HEK293 (cell line): ENCODE measurements at regions not wholly inside any gene's neighbourhood (a gene's known extent, or its start where the extent isn't known, plus 50 kb on each side); places are given as distances from the start of the nearest gene placed in this dataset.

Experiments used
- CTCF ChIA-PET: fragments of 350-600 bp; formaldehyde crosslinking; extraction: SDS; loops from one replicate; lab custom pipeline; 2021; ENCODE audit warnings: antibody characterized with exemption; lab: Yijun Ruan, JAX
- POLR2A ChIA-PET: fragments of 300-600 bp; formaldehyde crosslinking; extraction: SDS; loops from one replicate; lab custom pipeline; 2020; ENCODE audit warnings: antibody characterized with exemption, inconsistent platforms; lab: Yijun Ruan, JAX
- H3K27ac ChIP-seq: fragments of 200-500 bp; sonication (Bioruptor generic); 2 replicates; pipeline ENCODE4 v1.5.1; 2014; ENCODE audit warnings: low read depth, low read length, control low read depth, inconsistent platforms; ENCODE audit errors: extremely low read depth
- H3K36me3 ChIP-seq, 2 experiments: fragments of 200-500 bp in 1 of 2; sonication (Bioruptor generic) in 1 of 2; 1 replicate in 1 of 2; 2 replicates in 1 of 2; pipeline ENCODE4 v1.5.1; 2014 to 2017; ENCODE audit warnings: inconsistent platforms in 2 of 2, low read length in 2 of 2; ENCODE audit not compliant: control insufficient read depth in 2 of 2, insufficient read depth in 1 of 2
- H3K4me1 ChIP-seq: fragments of 200-500 bp; sonication (Bioruptor generic); 2 replicates; pipeline ENCODE4 v1.5.1; 2014; ENCODE audit warnings: mild to moderate bottlenecking, low read length, inconsistent platforms; ENCODE audit not compliant: control insufficient read depth, insufficient read depth
- H3K4me3 ChIP-seq: 2 replicates; pipeline ENCODE4 v1.5.1; 2011; ENCODE audit warnings: low read depth, mild to moderate bottlenecking, control low read depth, low read length, moderate library complexity
- H3K9me3 ChIP-seq: fragments of 200-500 bp; sonication (Bioruptor generic); 2 replicates; pipeline ENCODE4 v1.5.1; 2014; ENCODE audit warnings: low read depth, low read length, inconsistent platforms; ENCODE audit not compliant: control insufficient read depth, insufficient read depth
- GLI2 ChIP-seq: fragments of 450-650 bp; formaldehyde crosslinking; IDR thresholded peaks from 2 replicates; pipeline ENCODE4; 2017; ENCODE audit warnings: missing biosample characterization, missing genetic modification characterization, low read depth, borderline replicate concordance
- GLI4 ChIP-seq: fragments of 450-650 bp; formaldehyde crosslinking; IDR thresholded peaks from 2 replicates; pipeline ENCODE4 v1.5.1; 2016; ENCODE audit warnings: missing biosample characterization, missing genetic modification characterization
- HOXD13 ChIP-seq: sonication (generic); formaldehyde crosslinking; IDR thresholded peaks from 2 replicates; pipeline ENCODE4 v1.8.0; 2022; ENCODE audit warnings: missing genetic modification reagents, borderline replicate concordance
- KLF8 ChIP-seq: fragments of 450-650 bp; formaldehyde crosslinking; IDR thresholded peaks from 2 replicates; pipeline ENCODE4 v1.5.1; 2016; ENCODE audit warnings: missing biosample characterization, missing genetic modification characterization
- MYNN ChIP-seq: fragments of 450-650 bp; formaldehyde crosslinking; IDR thresholded peaks from 2 replicates; pipeline ENCODE4 v1.5.1; 2016; ENCODE audit warnings: missing biosample characterization, missing genetic modification characterization, borderline replicate concordance
- SETDB1 ChIP-seq: IDR thresholded peaks from one replicate; pipeline ENCODE4 v1.6.1; 2017; ENCODE audit warnings: mild to moderate bottlenecking, low read length, moderate library complexity, mixed read lengths; ENCODE audit not compliant: insufficient read length
- TRIM28 ChIP-seq: IDR thresholded peaks from 2 replicates; pipeline ENCODE4 v1.6.1; 2011; ENCODE audit warnings: low read length, control low read depth, borderline replicate concordance
- ZBTB1 ChIP-seq: fragments of 450-650 bp; formaldehyde crosslinking; IDR thresholded peaks from 2 replicates; pipeline ENCODE4 v1.5.1; 2016; ENCODE audit warnings: missing biosample characterization, missing genetic modification characterization
- ZBTB8A ChIP-seq: fragments of 450-650 bp; formaldehyde crosslinking; IDR thresholded peaks from 2 replicates; pipeline ENCODE4 v1.5.1; 2016; ENCODE audit warnings: missing biosample characterization, missing genetic modification characterization
- ZFHX2 ChIP-seq: fragments of 450-650 bp; formaldehyde crosslinking; conservative IDR thresholded peaks from 2 replicates; pipeline ENCODE4 v1.5.1; 2016; ENCODE audit warnings: missing biosample characterization, missing genetic modification characterization
- ZNF132 ChIP-seq: fragments of 450-650 bp; formaldehyde crosslinking; IDR thresholded peaks from 2 replicates; pipeline ENCODE4 v1.5.1; 2017; ENCODE audit warnings: missing biosample characterization, missing genetic modification characterization, borderline replicate concordance
- ZNF426 ChIP-seq: fragments of 450-650 bp; formaldehyde crosslinking; IDR thresholded peaks from 2 replicates; pipeline ENCODE4 v1.5.1; 2017; ENCODE audit warnings: missing biosample characterization, missing genetic modification characterization, mild to moderate bottlenecking, inconsistent platforms, moderate library complexity
- ZNF433 ChIP-seq: fragments of 450-650 bp; formaldehyde crosslinking; IDR thresholded peaks from 2 replicates; pipeline ENCODE4 v1.5.1; 2016; ENCODE audit warnings: missing biosample characterization, missing genetic modification characterization, low read depth
- ZNF521 ChIP-seq: fragments of 450-650 bp; formaldehyde crosslinking; IDR thresholded peaks from 2 replicates; pipeline ENCODE4 v1.5.1; 2017; ENCODE audit warnings: missing biosample characterization, mild to moderate bottlenecking, missing genetic modification characterization
- ZNF610 ChIP-seq: fragments of 450-650 bp; formaldehyde crosslinking; IDR thresholded peaks from 2 replicates; pipeline ENCODE4 v1.5.1; 2016; ENCODE audit warnings: missing biosample characterization, missing genetic modification characterization, borderline replicate concordance
- ZNF626 ChIP-seq: fragments of 450-650 bp; sonication (Bioruptor Pico); formaldehyde crosslinking; IDR thresholded peaks from 2 replicates; pipeline ENCODE4 v1.5.1; 2018; ENCODE audit warnings: missing biosample characterization, missing genetic modification characterization, inconsistent platforms
- ZNF707 ChIP-seq: fragments of 450-650 bp; formaldehyde crosslinking; IDR thresholded peaks from 2 replicates; pipeline ENCODE4 v1.5.1; 2016; ENCODE audit warnings: missing biosample characterization, missing genetic modification characterization
- ZNF776 ChIP-seq: fragments of 450-650 bp; formaldehyde crosslinking; IDR thresholded peaks from 2 replicates; pipeline ENCODE4 v1.5.0; 2017; ENCODE audit warnings: missing biosample characterization, missing genetic modification characterization, borderline replicate concordance
- TF ChIP-seq, protein P1 (sequence below): fragments of 450-650 bp; formaldehyde crosslinking; IDR thresholded peaks from 2 replicates; pipeline ENCODE4 v1.5.1; 2016; ENCODE audit warnings: missing biosample characterization, missing genetic modification characterization, low read depth
- TF ChIP-seq, protein P2 (sequence below): fragments of 450-650 bp; formaldehyde crosslinking; IDR thresholded peaks from 2 replicates; pipeline ENCODE4 v1.5.1; 2016; ENCODE audit warnings: missing biosample characterization, missing genetic modification characterization
- TF ChIP-seq, protein P3 (sequence below): fragments of 450-650 bp; formaldehyde crosslinking; IDR thresholded peaks from 2 replicates; pipeline ENCODE4 v1.5.1; 2016; ENCODE audit warnings: missing biosample characterization, missing genetic modification characterization
- TF ChIP-seq, protein P4 (sequence below): fragments of 450-650 bp; IDR thresholded peaks from 2 replicates; pipeline ENCODE4 v1.5.1; 2018; ENCODE audit warnings: missing biosample characterization, mild to moderate bottlenecking, missing genetic modification characterization
- TF ChIP-seq, protein P5 (sequence below): fragments of 450-650 bp; IDR thresholded peaks from 2 replicates; pipeline ENCODE4 v1.5.1; 2018; ENCODE audit warnings: missing biosample characterization, missing genetic modification characterization
- TF ChIP-seq, protein P6 (sequence below): fragments of 450-650 bp; formaldehyde crosslinking; IDR thresholded peaks from 2 replicates; pipeline ENCODE4 v1.5.1; 2016; ENCODE audit warnings: missing biosample characterization, missing genetic modification characterization

DNA sequence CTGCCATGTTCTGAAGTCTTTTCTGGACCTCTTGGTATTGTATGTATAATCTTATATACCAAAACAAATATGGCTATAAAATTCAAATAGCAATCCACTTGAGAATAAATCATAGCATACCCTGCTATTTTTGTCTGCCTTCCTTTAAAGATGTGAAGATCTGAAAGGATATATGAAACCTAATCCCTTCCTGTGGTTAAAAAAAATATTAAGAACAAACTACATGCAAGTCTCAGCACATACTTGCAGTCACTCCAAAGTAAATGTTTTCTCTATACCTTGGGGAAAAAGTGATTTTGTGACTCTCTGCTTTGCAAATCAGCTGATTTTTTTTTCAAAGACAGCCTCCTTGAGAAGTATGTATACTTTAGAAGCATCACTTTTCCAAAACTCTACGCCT is 322.9 kb downstream of the ANKRD50 start:
- TF ChIP-seq KLF8 (tag by site-specific recombination) (no peak), GLI2 (tag by site-specific recombination) (no peak), ZNF132 (tag by site-specific recombination) (no peak), ZBTB8A (tag by site-specific recombination) (no peak), ZNF521 (tag by site-specific recombination) (no peak), TRIM28 (no peak), ZNF707 (tag by site-specific recombination) (no peak), ZNF426 (tag by site-specific recombination) (no peak), GLI4 (tag by site-specific recombination) (no peak), MYNN (no peak), ZBTB1 (tag by site-specific recombination) (no peak)
- TF ChIP-seq, protein P1, sequence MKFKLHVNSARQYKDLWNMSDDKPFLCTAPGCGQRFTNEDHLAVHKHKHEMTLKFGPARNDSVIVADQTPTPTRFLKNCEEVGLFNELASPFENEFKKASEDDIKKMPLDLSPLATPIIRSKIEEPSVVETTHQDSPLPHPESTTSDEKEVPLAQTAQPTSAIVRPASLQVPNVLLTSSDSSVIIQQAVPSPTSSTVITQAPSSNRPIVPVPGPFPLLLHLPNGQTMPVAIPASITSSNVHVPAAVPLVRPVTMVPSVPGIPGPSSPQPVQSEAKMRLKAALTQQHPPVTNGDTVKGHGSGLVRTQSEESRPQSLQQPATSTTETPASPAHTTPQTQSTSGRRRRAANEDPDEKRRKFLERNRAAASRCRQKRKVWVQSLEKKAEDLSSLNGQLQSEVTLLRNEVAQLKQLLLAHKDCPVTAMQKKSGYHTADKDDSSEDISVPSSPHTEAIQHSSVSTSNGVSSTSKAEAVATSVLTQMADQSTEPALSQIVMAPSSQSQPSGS (tag by site-specific recombination), result no peak
- TF ChIP-seq, protein P2, sequence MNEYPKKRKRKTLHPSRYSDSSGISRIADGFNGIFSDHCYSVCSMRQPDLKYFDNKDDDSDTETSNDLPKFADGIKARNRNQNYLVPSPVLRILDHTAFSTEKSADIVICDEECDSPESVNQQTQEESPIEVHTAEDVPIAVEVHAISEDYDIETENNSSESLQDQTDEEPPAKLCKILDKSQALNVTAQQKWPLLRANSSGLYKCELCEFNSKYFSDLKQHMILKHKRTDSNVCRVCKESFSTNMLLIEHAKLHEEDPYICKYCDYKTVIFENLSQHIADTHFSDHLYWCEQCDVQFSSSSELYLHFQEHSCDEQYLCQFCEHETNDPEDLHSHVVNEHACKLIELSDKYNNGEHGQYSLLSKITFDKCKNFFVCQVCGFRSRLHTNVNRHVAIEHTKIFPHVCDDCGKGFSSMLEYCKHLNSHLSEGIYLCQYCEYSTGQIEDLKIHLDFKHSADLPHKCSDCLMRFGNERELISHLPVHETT, result no peak
- TF ChIP-seq, protein P3, sequence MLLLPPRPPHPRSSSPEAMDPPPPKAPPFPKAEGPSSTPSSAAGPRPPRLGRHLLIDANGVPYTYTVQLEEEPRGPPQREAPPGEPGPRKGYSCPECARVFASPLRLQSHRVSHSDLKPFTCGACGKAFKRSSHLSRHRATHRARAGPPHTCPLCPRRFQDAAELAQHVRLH (tag by site-specific recombination), result no peak
- ChIA-PET POLR2A (no interaction called here), CTCF (no interaction called here)
- Histone ChIP-seq H3K4me3 (no peak overlapping the region), H3K27ac (no peak overlapping the region), H3K4me1 (0 out of 2 replicates have a peak, but pooled peaks cover 5% of the 10 kb centered on the region), H3K36me3 (no peaks in the 10 kb centered on the region), H3K9me3 (no peaks in the 10 kb centered on the region)

DNA sequence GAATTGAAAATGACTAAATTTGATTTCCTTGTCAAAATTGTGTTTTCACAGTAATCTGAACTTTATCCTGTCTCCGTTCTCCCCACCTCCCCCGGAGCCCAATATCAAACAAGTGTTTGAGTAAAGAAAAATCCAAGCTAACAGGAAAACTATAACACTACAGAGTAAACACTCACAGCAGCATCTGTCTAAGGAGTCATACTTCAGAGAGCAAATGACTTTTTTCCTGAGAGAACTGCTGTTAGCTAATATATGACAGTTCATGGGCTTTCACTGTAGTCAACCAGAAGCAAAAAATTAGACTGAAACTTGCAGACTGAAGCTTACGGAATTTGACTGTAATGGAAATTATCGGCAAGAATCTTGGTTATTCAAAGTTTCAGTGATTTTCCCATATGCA is 321.7 kb downstream of the ANKRD50 start:
- POLR2A ChIA-PET, result no interaction called here
- TF ChIP-seq ZNF426 (tag by site-specific recombination) (no peak), ZFHX2 (tag by site-specific recombination) (no peak), ZNF433 (no peak), HOXD13 (no peak), ZNF610 (tag by site-specific recombination) (no peak), SETDB1 (no peak), ZNF626 (no peak), ZNF776 (tag by site-specific recombination) (no peak)
- TF ChIP-seq, protein P4, sequence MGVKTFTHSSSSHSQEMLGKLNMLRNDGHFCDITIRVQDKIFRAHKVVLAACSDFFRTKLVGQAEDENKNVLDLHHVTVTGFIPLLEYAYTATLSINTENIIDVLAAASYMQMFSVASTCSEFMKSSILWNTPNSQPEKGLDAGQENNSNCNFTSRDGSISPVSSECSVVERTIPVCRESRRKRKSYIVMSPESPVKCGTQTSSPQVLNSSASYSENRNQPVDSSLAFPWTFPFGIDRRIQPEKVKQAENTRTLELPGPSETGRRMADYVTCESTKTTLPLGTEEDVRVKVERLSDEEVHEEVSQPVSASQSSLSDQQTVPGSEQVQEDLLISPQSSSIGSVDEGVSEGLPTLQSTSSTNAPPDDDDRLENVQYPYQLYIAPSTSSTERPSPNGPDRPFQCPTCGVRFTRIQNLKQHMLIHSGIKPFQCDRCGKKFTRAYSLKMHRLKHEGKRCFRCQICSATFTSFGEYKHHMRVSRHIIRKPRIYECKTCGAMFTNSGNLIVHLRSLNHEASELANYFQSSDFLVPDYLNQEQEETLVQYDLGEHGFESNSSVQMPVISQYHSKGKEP (tag by site-specific recombination), result no peak
- TF ChIP-seq, protein P5, sequence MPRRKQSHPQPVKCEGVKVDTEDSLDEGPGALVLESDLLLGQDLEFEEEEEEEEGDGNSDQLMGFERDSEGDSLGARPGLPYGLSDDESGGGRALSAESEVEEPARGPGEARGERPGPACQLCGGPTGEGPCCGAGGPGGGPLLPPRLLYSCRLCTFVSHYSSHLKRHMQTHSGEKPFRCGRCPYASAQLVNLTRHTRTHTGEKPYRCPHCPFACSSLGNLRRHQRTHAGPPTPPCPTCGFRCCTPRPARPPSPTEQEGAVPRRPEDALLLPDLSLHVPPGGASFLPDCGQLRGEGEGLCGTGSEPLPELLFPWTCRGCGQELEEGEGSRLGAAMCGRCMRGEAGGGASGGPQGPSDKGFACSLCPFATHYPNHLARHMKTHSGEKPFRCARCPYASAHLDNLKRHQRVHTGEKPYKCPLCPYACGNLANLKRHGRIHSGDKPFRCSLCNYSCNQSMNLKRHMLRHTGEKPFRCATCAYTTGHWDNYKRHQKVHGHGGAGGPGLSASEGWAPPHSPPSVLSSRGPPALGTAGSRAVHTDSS (tag by site-specific recombination), result no peak
- TF ChIP-seq, protein P6, sequence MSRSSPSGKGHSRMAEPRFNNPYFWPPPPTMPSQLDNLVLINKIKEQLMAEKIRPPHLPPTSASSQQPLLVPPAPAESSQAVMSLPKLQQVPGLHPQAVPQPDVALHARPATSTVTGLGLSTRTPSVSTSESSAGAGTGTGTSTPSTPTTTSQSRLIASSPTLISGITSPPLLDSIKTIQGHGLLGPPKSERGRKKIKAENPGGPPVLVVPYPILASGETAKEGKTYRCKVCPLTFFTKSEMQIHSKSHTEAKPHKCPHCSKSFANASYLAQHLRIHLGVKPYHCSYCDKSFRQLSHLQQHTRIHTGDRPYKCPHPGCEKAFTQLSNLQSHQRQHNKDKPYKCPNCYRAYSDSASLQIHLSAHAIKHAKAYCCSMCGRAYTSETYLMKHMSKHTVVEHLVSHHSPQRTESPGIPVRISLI (tag by site-specific recombination), result no peak
- Histone ChIP-seq H3K27ac (no peak overlapping the region), H3K4me3 (no peak overlapping the region), H3K36me3 (no peaks in the 10 kb centered on the region), H3K4me1 (0 out of 2 replicates have a peak, but pooled peaks cover 5% of the 10 kb centered on the region), H3K9me3 (no peaks in the 10 kb centered on the region)
- CTCF ChIA-PET, result no interaction called here
